ENCODE measurements at regions not wholly inside any gene's neighbourhood (a gene's known extent, or its start where the extent isn't known, plus 50 kb on each side); places are given as distances from the start of the nearest gene placed in this dataset.
"Not testable (repeated sequence)": the region's sequence is repeated elsewhere in the genome, so short reads cannot be mapped to it uniquely, and the experiment has no call there.

GRCh38 chr3:81823882-81824395 is 62.5 kb upstream of the GBE1 start:
- whole genome bisulfite sequencing, 2 donors: 31 to 42% methylated on average over 2 of the region's 2 CpGs
- H3K27me3 ChIP-seq: no peaks in the 10 kb centered on the region
- DNase-seq: no peak
- H3K36me3 ChIP-seq (ENCODE audit: low read depth, missing control alignments): no peaks in the 10 kb centered on the region
- no peaks in the 10 kb centered on the region for H3K9me3 ChIP-seq
- no peak for TF ChIP-seq POLR2A (IDR thresholded peaks at IDR 0.05)
- TF ChIP-seq CTCF (IDR thresholded peaks at IDR 0.05): no peak
- no peak overlapping the region for H3K4me3 ChIP-seq
- H3K27ac ChIP-seq: no peak overlapping the region
- intact Hi-C loops (cut with DNase I; ENCODE audit: low total_unique reads): no loop called here
- H3K4me1 ChIP-seq: no peaks in the 10 kb centered on the region

- TF ChIP-seq CTCF (IDR thresholded peaks at IDR 0.05): no peak
- no peak for TF ChIP-seq POLR2A (IDR thresholded peaks at IDR 0.05)
- Histone ChIP-seq H3K27me3 (no peaks in the 10 kb centered on the region), H3K36me3 (ENCODE audit: low read depth, missing control alignments) (no peaks in the 10 kb centered on the region), H3K27ac (no peak overlapping the region), H3K4me1 (no peaks in the 10 kb centered on the region), H3K9me3 (no peaks in the 10 kb centered on the region), H3K4me3 (no peak overlapping the region)
- WGBS, 2 donors: 85% methylated on average over 3 of the region's 3 CpGs
- intact Hi-C loops (cut with DNase I; ENCODE audit: low total_unique reads): no loop called here
- DNase-seq: no peak
Observed at GRCh38 chr3:81823086-81823485, 61.6 kb upstream of the GBE1 start.

GRCh38 chr3:81816473-81817250 is 55.2 kb upstream of the GBE1 start:
- Histone ChIP-seq H3K27ac (no peak overlapping the region), H3K4me1 (no peaks in the 10 kb centered on the region), H3K36me3 (ENCODE audit: low read depth, missing control alignments) (no peaks in the 10 kb centered on the region), H3K9me3 (no peaks in the 10 kb centered on the region), H3K27me3 (no peaks in the 10 kb centered on the region), H3K4me3 (no peak overlapping the region)
- 39 to 50% methylated on average over 8 of the region's 8 CpGs for WGBS, 2 donors
- intact Hi-C loops (cut with DNase I; ENCODE audit: low total_unique reads): no loop called here
- TF ChIP-seq POLR2A (IDR thresholded peaks at IDR 0.05) (no peak), CTCF (IDR thresholded peaks at IDR 0.05) (no peak)
- DNase-seq: no peak

- H3K27me3 ChIP-seq; H3K4me1 ChIP-seq; DNase-seq; H3K27ac ChIP-seq; H3K9me3 ChIP-seq; intact Hi-C loops (cut with DNase I; ENCODE audit: low total_unique reads); H3K36me3 ChIP-seq (ENCODE audit: low read depth, missing control alignments): not testable (repeated sequence)
- peak overlapping the region; percentile 15 to 40 for H3K4me3 ChIP-seq
- WGBS, 2 donors: 63 to 73% methylated on average over 3 to 20 of the region's 25 CpGs
Observed at GRCh38 chr3:81812098-81812497, 50.7 kb upstream of the GBE1 start.

All from testis (tissue), 2 donors.